ENCODE measurements at regions not wholly inside any gene's neighbourhood (a gene's known extent, or its start where the extent isn't known, plus 50 kb on each side); places are given as distances from the start of the nearest gene placed in this dataset.
A peak's percentile ranks its signal among the peaks of the same experiment; 100 is the strongest.

- no peak overlapping the region for H3K4me3 ChIP-seq (ENCODE audit: insufficient read depth, low read depth, low read length)
- no peak overlapping the region for H3K9ac ChIP-seq (ENCODE audit: low read depth, low read length)
- CTCF ChIA-PET: interaction anchor here (1.4 kb wide), 1 partner anchor 10 kb away, joined by 7 read pairs; no protein-coding TSS in a partner anchor
- no peaks in the 10 kb centered on the region for H3K27me3 ChIP-seq (ENCODE audit: control insufficient read depth, insufficient read depth, low read length)
- H2AK9ac ChIP-seq (replicated peaks; ENCODE audit: low read depth, low read length, poor library complexity): no peak overlapping the region
- no peaks in the 10 kb centered on the region for H3K9me1 ChIP-seq (ENCODE audit: insufficient read depth, low read length)
- H3K79me1 ChIP-seq (ENCODE audit: low read depth in 1 of 2, low read length in 2 of 2): no peaks in the 10 kb centered on the region
- peak overlapping the region; percentile 11; the same call in 1 of the 2 replicates for H2BK20ac ChIP-seq (ENCODE audit: low read depth, low read length)
- peak overlapping the region; percentile 28; the same call in 1 of the 2 replicates for H3K14ac ChIP-seq (replicated peaks; ENCODE audit: low read depth, low read length)
- no CpG with 5 or more reads among the region's 1 CpG for WGBS, 2 experiments (ENCODE audit: extremely low coverage in 2 of 2, insufficient read length in 1 of 2)
- H2AK5ac ChIP-seq (ENCODE audit: low read depth, low read length): no peak overlapping the region
- H4K8ac ChIP-seq (ENCODE audit: low read depth in 2 of 2, low read length in 2 of 2): no peak overlapping the region
- no peak overlapping the region for H3K4me2 ChIP-seq (ENCODE audit: low read depth, low read length)
- TF ChIP-seq POLR2A (IDR thresholded peaks at IDR 0.05; ENCODE audit: low read depth, low read length) (no peak), USF2 (IDR thresholded peaks at IDR 0.05; ENCODE audit: low read depth, low read length) (no peak), NFE2L2 (IDR thresholded peaks at IDR 0.05; ENCODE audit: low read depth, low read length) (no peak), FOS (IDR thresholded peaks at IDR 0.05; ENCODE audit: low read depth, low read length) (no peak), RAD21 (IDR thresholded peaks at IDR 0.05; ENCODE audit: low read length) (no peak)
- POLR2A ChIA-PET (ENCODE audit: unreplicated experiment): no interaction called here
- peak overlapping the region; percentile 70 for H2BK5ac ChIP-seq (ENCODE audit: low read depth, low read length, poor library complexity, severe bottlenecking)
- no peak overlapping the region for H3K23ac ChIP-seq (ENCODE audit: low read depth, low read length)
- ATAC-seq (ENCODE audit: low read depth): no peak
- peaks cover 2% of the 10 kb centered on the region for H3K4me1 ChIP-seq (ENCODE audit: control insufficient read depth, insufficient read depth, low read length)
- H4K91ac ChIP-seq (ENCODE audit: insufficient read depth, low read depth, low read length): peak overlapping the region; percentile 31; the same call in 1 of the 2 replicates
- H3K56ac ChIP-seq (ENCODE audit: extremely low read depth, insufficient read depth, low read length): no peak overlapping the region
- no peaks in the 10 kb centered on the region for H3K9me3 ChIP-seq (ENCODE audit: control insufficient read depth, insufficient read depth, low read length)
- no TSS peak for BruUV-seq (replicated peaks)
- dilution Hi-C loops (cut with HindIII; ENCODE audit: low sequenced_read_pairs, unreplicated experiment) (no loop called here), in situ Hi-C loops (cut with MboI; ENCODE audit: low sequenced_read_pairs) (no loop called here), intact Hi-C loops (cut with micrococcal nuclease) (no loop called here)
- H2BK15ac ChIP-seq (ENCODE audit: low read depth, low read length): peak overlapping the region; percentile 57; the same call in 1 of the 3 replicates
- no peaks in the 10 kb centered on the region for H4K20me1 ChIP-seq (ENCODE audit: insufficient read depth, low read length)
- H4K5ac ChIP-seq (ENCODE audit: low read depth, low read length): no peak overlapping the region; the same call in 1 of the 2 replicates
- H3K18ac ChIP-seq (ENCODE audit: low read depth, low read length): peak overlapping the region; percentile 72; the same call in 1 of the 2 replicates
- H3K27ac ChIP-seq (ENCODE audit: insufficient read depth, low read length): no peak overlapping the region
- no peak overlapping the region for H2AFZ ChIP-seq (replicated peaks; ENCODE audit: low read length, poor library complexity)
- peak overlapping the region; percentile 60; the same call in 1 of the 2 replicates for H2BK120ac ChIP-seq (ENCODE audit: low read depth, low read length)
- peak; percentile 24 for DNase-seq
- H3K4ac ChIP-seq (ENCODE audit: low read depth, low read length): peak overlapping the region; percentile 11
- H3K36me3 ChIP-seq (ENCODE audit: control insufficient read depth, insufficient read depth, low read length): no peaks in the 10 kb centered on the region
Measured at GRCh38 chr5:128636361-128636760, 98.3 kb upstream of the FBN2 start.
